GM13976 (cell line): ENCODE measurements at regions not wholly inside any gene's neighbourhood (a gene's known extent, or its start where the extent isn't known, plus 50 kb on each side); places are given as distances from the start of the nearest gene placed in this dataset.

Experiments used
- DNase-seq: peaks from one replicate; pipeline ENCODE4 v3.0.0; 2012; ENCODE audit warnings: low spot score
- CTCF ChIP-seq: IDR thresholded peaks from 2 replicates; pipeline ENCODE4 v1.5.1; 2012; ENCODE audit warnings: borderline replicate concordance, mild to moderate bottlenecking; ENCODE audit not compliant: insufficient read depth; ENCODE audit errors: extremely low read depth, missing control alignments, control extremely low read depth
- in situ Hi-C: fragments of 300-500 bp; cut with MboI; formaldehyde crosslinking; loops from one replicate; pipeline ENCODE4 v1.12.0; 2022; ENCODE audit warnings: low sequenced_read_pairs, mixed read lengths, inconsistent platforms; ENCODE audit not compliant: unreplicated experiment

DNA sequence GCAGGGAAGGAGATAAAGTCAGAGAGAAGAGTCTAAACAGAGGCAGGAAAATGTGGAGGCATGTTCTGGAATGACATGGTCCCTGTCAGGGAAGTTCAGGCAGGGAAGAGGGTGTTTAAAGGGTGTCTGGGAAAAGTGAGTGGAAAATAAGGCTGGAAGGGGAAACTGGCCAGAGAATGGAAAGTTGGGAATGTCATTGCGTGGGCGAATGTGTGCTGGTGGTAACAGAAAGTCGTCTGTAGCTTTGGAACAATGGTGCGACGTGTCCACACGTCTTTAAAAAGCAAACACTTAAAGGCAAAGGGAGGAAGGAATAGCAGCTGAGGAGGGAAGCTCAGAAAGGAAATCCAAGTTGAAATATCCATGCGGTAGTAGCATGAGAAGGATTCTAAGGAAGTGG, 469.5 kb upstream of the SALL3 start:
- DNase-seq, result no peak
- in situ Hi-C loops, result no loop called here
- no peak for TF ChIP-seq CTCF

DNA sequence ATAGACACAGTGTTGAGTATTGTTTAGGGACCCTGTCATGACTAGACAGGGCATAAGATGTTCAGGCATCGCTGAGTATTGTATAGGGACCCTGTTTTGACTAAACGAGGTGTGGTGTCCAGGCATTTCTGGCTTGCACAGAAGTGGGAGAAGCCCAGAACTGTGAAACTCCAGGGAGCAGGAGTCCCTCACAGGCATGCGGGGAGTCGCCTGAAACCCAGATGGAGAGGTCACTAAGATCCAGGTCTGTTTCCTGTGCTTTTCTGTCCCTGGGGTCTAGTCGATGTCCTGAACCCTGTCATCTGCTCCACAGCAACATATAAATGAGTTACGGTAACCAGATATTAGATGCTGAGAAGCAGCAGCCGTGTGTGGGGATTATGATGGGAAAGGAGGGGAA, 469.0 kb upstream of the SALL3 start:
- DNase-seq, result no peak
- TF ChIP-seq CTCF, result no peak
- in situ Hi-C loops, result no loop called here

DNA sequence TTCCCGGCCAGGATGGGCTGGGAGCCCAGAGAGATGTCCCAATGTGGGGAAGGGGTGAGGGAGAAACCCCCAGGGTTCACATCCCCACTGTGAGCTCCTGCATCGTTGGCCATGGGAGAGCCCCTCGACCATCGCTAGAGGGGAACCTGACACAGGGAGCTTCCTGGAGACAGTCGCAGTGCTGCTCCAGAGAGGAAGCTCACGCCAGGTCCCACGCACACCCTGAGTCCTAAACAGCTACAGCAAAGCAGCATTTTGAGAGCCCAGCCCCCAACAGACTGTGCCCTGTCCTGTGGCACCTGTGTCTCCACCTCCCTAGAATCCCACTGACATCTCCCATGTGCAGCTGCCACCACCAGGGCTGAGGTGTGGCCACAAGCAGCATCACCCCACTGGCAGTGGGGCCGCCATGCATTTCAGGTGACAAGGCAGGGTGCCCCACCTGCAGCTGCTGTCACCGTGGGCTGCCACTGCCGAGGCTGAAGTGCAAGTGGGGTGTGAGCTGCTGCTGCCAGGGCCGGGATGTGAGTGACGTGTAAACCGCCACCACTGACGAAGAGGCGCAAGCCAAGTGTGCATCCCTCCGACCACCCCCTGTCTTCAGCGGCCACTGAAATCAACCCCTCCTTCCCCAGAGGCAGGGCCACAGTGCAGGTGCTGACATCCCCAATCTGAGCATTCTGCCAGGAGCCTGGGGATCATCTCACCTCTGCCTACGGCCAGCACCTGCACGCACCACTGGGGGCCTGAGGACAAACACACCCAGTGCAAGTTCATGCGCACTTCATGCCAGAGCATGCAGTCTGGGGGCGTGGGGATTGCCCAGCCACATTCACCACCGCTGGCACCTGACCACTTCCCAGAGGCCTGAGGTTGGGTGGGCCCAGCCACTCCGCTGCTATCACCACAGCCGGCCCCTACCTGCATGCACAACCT, 467.7 kb upstream of the SALL3 start:
- in situ Hi-C loops, result no loop called here

GRCh38 chr18:78514910-78515670, 464.5 kb upstream of the SALL3 start:
- in situ Hi-C loops, result no loop called here
- TF ChIP-seq CTCF, result no peak
- DNase-seq, result no peak

More for the DNA sequence above, 467.7 kb upstream of the SALL3 start:
- no peak for DNase-seq
- TF ChIP-seq CTCF, result no peak

- no peak for TF ChIP-seq CTCF
- no peak for DNase-seq
- in situ Hi-C loops, result no loop called here
Observed at GRCh38 chr18:78517328-78517727, 462.3 kb upstream of the SALL3 start.

DNA sequence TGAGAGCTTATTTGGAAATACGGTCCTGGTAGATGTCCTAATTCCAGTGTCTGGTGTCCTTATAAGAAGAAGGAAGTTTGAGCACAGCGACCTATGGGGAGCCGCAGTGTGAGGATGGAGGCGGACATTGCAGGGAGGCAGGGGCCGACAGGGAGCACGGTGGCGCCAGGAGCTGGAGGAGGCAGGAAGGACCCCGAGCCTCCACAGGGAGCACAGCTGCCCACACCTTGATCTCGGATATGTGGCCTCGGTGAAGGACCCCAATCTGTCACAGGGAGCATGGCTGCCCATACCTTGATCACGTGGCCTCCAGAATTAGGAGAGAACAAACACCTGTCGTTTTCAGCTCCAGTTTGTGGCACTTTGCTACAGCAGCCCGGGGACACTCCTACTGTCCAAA, 461.6 kb upstream of the SALL3 start:
- in situ Hi-C loops, result no loop called here
- no peak for TF ChIP-seq CTCF

More for the DNA sequence above, 461.6 kb upstream of the SALL3 start:
- no peak for DNase-seq
